ENCODE measurements at regions not wholly inside any gene's neighbourhood (a gene's known extent, or its start where the extent isn't known, plus 50 kb on each side); places are given as distances from the start of the nearest gene placed in this dataset.

GRCh38 chr7:11946794-11947193, 114.8 kb upstream of the THSD7A start:
- TF ChIP-seq, protein P1, sequence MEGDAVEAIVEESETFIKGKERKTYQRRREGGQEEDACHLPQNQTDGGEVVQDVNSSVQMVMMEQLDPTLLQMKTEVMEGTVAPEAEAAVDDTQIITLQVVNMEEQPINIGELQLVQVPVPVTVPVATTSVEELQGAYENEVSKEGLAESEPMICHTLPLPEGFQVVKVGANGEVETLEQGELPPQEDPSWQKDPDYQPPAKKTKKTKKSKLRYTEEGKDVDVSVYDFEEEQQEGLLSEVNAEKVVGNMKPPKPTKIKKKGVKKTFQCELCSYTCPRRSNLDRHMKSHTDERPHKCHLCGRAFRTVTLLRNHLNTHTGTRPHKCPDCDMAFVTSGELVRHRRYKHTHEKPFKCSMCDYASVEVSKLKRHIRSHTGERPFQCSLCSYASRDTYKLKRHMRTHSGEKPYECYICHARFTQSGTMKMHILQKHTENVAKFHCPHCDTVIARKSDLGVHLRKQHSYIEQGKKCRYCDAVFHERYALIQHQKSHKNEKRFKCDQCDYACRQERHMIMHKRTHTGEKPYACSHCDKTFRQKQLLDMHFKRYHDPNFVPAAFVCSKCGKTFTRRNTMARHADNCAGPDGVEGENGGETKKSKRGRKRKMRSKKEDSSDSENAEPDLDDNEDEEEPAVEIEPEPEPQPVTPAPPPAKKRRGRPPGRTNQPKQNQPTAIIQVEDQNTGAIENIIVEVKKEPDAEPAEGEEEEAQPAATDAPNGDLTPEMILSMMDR (IDR thresholded peaks at IDR 0.05) = no peak
- TF ChIP-seq POLR2A (IDR thresholded peaks at IDR 0.05) = no peak
